BE2C (cell line): ENCODE measurements at regions not wholly inside any gene's neighbourhood (a gene's known extent, or its start where the extent isn't known, plus 50 kb on each side); places are given as distances from the start of the nearest gene placed in this dataset.
"Not testable (repeated sequence)": the region's sequence is repeated elsewhere in the genome, so short reads cannot be mapped to it uniquely, and the experiment has no call there.

Experiments used
- DNase-seq: peaks from one replicate; pipeline ENCODE4 v3.0.0-alpha.2; 2020
- H3K27me3 ChIP-seq: fragments of 250-450 bp; sonication (Bioruptor Pico); 2 replicates; pipeline ENCODE4 v1.5.1; 2020; ENCODE audit warnings: mild to moderate bottlenecking
- H3K36me3 ChIP-seq: fragments of 250-450 bp; sonication (Bioruptor Pico); 2 replicates; pipeline ENCODE4 v1.5.1; 2020; ENCODE audit warnings: mild to moderate bottlenecking
- H3K4me1 ChIP-seq: fragments of 250-450 bp; sonication (Bioruptor Pico); 2 replicates; pipeline ENCODE4 v1.5.1; 2020
- H3K4me3 ChIP-seq: 2 replicates; pipeline ENCODE4 v1.5.1; 2011; ENCODE audit warnings: low read depth, low read length
- H3K9me3 ChIP-seq: fragments of 250-450 bp; sonication (Bioruptor Pico); 2 replicates; pipeline ENCODE4 v1.5.1; 2020
- TF ChIP-seq, protein P1 (sequence below): IDR thresholded peaks from 2 replicates; pipeline ENCODE4 v1.5.1; 2012; ENCODE audit warnings: mild to moderate bottlenecking, low read depth, low read length

GRCh38 chr1:165116171-165116570, 240.3 kb downstream of the LMX1A start:
- H3K4me1 ChIP-seq: no peaks in the 10 kb centered on the region
- H3K27me3 ChIP-seq: peaks cover 20% of the 10 kb centered on the region
- TF ChIP-seq, protein P1, sequence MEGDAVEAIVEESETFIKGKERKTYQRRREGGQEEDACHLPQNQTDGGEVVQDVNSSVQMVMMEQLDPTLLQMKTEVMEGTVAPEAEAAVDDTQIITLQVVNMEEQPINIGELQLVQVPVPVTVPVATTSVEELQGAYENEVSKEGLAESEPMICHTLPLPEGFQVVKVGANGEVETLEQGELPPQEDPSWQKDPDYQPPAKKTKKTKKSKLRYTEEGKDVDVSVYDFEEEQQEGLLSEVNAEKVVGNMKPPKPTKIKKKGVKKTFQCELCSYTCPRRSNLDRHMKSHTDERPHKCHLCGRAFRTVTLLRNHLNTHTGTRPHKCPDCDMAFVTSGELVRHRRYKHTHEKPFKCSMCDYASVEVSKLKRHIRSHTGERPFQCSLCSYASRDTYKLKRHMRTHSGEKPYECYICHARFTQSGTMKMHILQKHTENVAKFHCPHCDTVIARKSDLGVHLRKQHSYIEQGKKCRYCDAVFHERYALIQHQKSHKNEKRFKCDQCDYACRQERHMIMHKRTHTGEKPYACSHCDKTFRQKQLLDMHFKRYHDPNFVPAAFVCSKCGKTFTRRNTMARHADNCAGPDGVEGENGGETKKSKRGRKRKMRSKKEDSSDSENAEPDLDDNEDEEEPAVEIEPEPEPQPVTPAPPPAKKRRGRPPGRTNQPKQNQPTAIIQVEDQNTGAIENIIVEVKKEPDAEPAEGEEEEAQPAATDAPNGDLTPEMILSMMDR: no peak
- no peak for DNase-seq
- H3K4me3 ChIP-seq: no peak overlapping the region
- no peaks in the 10 kb centered on the region for H3K9me3 ChIP-seq
- no peaks in the 10 kb centered on the region for H3K36me3 ChIP-seq

DNA sequence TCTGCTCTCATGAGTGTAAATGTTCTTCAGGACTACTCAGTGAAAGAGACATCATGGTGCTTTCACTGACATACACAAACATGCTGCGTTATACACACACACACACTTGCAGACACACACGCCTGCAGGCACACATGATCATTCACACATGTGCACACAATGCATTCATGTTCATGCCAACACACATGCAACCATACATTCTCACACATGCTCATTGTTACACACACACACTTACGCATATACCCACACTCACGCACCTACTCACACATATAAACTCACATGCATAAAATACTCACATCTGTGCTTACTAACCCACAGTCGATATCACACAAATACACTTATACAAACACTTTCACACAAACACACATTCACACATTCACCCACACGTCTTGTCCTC, 241.6 kb downstream of the LMX1A start:
- Histone ChIP-seq H3K4me3 (no peak overlapping the region), H3K4me1 (no peaks in the 10 kb centered on the region), H3K9me3 (no peaks in the 10 kb centered on the region), H3K36me3 (no peaks in the 10 kb centered on the region), H3K27me3 (peaks cover 20% of the 10 kb centered on the region)
- TF ChIP-seq, protein P1: no peak
- no peak for DNase-seq

DNA sequence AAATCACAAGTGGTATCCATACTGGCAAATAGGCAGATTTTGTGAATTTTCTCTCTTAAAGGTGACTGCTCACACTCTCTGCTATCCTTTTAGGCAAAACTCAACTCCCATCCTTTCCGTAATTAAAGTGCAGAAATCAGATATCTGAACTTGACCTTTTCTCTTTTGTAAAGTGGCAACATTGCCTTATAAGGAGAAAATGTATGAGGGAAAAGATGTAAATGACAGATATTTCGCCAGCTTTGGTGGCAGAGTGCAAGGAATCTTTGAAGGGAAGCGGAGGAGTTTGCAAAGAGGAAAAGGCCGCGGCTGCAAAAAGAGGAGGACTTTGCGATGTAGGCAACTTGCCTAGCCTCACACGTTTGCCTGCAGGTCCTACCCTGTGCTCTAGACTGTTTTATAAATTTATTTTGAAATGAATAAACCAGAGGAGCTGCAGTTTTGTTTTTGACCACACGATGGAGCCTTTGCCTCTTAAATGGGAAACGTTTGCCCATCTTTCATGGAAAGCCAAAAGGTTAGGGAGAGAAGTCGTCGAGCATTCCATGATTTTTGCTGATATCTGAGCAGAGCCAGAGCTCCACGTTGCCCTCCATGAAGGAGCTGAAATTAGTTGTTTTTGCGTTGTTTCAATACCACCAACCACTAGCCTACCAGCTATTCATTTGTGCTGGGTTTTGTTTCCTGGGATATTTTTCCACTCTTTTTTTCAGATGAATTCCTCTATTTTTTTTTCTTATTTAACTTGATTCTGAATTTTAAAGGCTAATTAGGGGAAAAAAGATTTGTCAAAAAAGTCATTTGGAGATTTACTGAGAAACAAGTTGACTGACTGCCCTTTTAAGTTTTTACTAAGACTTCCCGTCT, 242.3 kb downstream of the LMX1A start:
- H3K9me3 ChIP-seq: no peaks in the 10 kb centered on the region
- H3K27me3 ChIP-seq: peaks cover 20% of the 10 kb centered on the region
- H3K4me3 ChIP-seq: no peak overlapping the region
- TF ChIP-seq, protein P1: peak; percentile 82
- no peaks in the 10 kb centered on the region for H3K36me3 ChIP-seq
- no peaks in the 10 kb centered on the region for H3K4me1 ChIP-seq
- DNase-seq: peak; percentile 56

- H3K4me3 ChIP-seq: no peak overlapping the region
- H3K27me3 ChIP-seq: peaks cover 10% of the 10 kb centered on the region
- no peaks in the 10 kb centered on the region for H3K4me1 ChIP-seq
- no peaks in the 10 kb centered on the region for H3K36me3 ChIP-seq
- no peaks in the 10 kb centered on the region for H3K9me3 ChIP-seq
- DNase-seq: no peak
- TF ChIP-seq, protein P1: no peak
Observed at GRCh38 chr1:165112260-165112659, 244.3 kb downstream of the LMX1A start.

GRCh38 chr1:165109013-165109412, 247.5 kb downstream of the LMX1A start:
- no peaks in the 10 kb centered on the region for H3K36me3 ChIP-seq
- H3K4me3 ChIP-seq: no peak overlapping the region
- TF ChIP-seq, protein P1: no peak
- no peaks in the 10 kb centered on the region for H3K27me3 ChIP-seq
- no peaks in the 10 kb centered on the region for H3K9me3 ChIP-seq
- no peaks in the 10 kb centered on the region for H3K4me1 ChIP-seq
- no peak for DNase-seq

GRCh38 chr1:165092542-165093162, 263.9 kb downstream of the LMX1A start:
- H3K4me1 ChIP-seq, DNase-seq, H3K4me3 ChIP-seq, H3K27me3 ChIP-seq, H3K9me3 ChIP-seq, H3K36me3 ChIP-seq: not testable (repeated sequence)
